ENCODE measurements at regions not wholly inside any gene's neighbourhood (a gene's known extent, or its start where the extent isn't known, plus 50 kb on each side); places are given as distances from the start of the nearest gene placed in this dataset.

- H3K36me3 ChIP-seq (ENCODE audit: insufficient read depth), result no peaks in the 10 kb centered on the region
- Mint-ChIP-seq H3K27me3 (ENCODE audit: insufficient read depth, low read depth, poor library complexity) (no peaks in the 10 kb centered on the region), H3K4me3 (no peak overlapping the region), H3K9me3 (no peaks in the 10 kb centered on the region), H3K36me3 (ENCODE audit: low read depth) (no peaks in the 10 kb centered on the region), H3K4me1 (peaks cover 17% of the 10 kb centered on the region), H3K27ac (no peak overlapping the region)
- no peak overlapping the region for H3K4me2 ChIP-seq
- ATAC-seq (no peak), DNase-seq (ENCODE audit: low spot score) (no peak)
- no peak overlapping the region for H3K4me3 ChIP-seq
- H3K79me2 ChIP-seq (replicated peaks; ENCODE audit: insufficient read depth), result no peaks in the 10 kb centered on the region
- no peaks in the 10 kb centered on the region for H3K27me3 ChIP-seq (ENCODE audit: insufficient read depth)
- no peaks in the 10 kb centered on the region for H4K20me1 ChIP-seq (replicated peaks; ENCODE audit: insufficient read depth)
- H3K27ac ChIP-seq (ENCODE audit: low read depth), result no peak overlapping the region
- H3F3A ChIP-seq (replicated peaks; ENCODE audit: low read depth), result no peaks in the 10 kb centered on the region
- no peak overlapping the region for H2AFZ ChIP-seq
- TF ChIP-seq NANOG (IDR thresholded peaks at IDR 0.05; ENCODE audit: borderline replicate concordance) (no peak), STAT1 (IDR thresholded peaks at IDR 0.05; ENCODE audit: unreplicated experiment) (no peak), ZNF114 (CRISPR knock-in tag; IDR thresholded peaks at IDR 0.05) (no peak), ETS1 (IDR thresholded peaks at IDR 0.05) (no peak)
- H3K9me2 ChIP-seq (ENCODE audit: insufficient read depth), result peaks cover 18% of the 10 kb centered on the region
- peaks cover 10% of the 10 kb centered on the region for H3K4me1 ChIP-seq (ENCODE audit: insufficient read depth)
Observed at GRCh38 chr20:39699166-39699725, 737.1 kb downstream of the DHX35 start.

- peaks cover 10% of the 10 kb centered on the region for H3K4me1 ChIP-seq (ENCODE audit: insufficient read depth)
- H3K27ac Mint-ChIP-seq, result no peak overlapping the region
- H3K27me3 ChIP-seq (ENCODE audit: insufficient read depth), result no peaks in the 10 kb centered on the region
- ATAC-seq (no peak), DNase-seq (ENCODE audit: low spot score) (no peak)
- H3K27ac ChIP-seq (ENCODE audit: low read depth), result no peak overlapping the region
- no peaks in the 10 kb centered on the region for H4K20me1 ChIP-seq (replicated peaks; ENCODE audit: insufficient read depth)
- H3K4me3 ChIP-seq, result no peak overlapping the region
- H2AFZ ChIP-seq, result no peak overlapping the region
- no peaks in the 10 kb centered on the region for H3K79me2 ChIP-seq (replicated peaks; ENCODE audit: insufficient read depth)
- no peaks in the 10 kb centered on the region for H3K27me3 Mint-ChIP-seq (ENCODE audit: insufficient read depth, low read depth, poor library complexity)
- H3K4me1 Mint-ChIP-seq, result peaks cover 17% of the 10 kb centered on the region
- H3K9me2 ChIP-seq (ENCODE audit: insufficient read depth), result peaks cover 18% of the 10 kb centered on the region
- no peaks in the 10 kb centered on the region for H3K36me3 Mint-ChIP-seq (ENCODE audit: low read depth)
- no peaks in the 10 kb centered on the region for H3K9me3 Mint-ChIP-seq
- H3F3A ChIP-seq (replicated peaks; ENCODE audit: low read depth), result no peaks in the 10 kb centered on the region
- H3K4me3 Mint-ChIP-seq, result no peak overlapping the region
- no peak overlapping the region for H3K4me2 ChIP-seq
- no peaks in the 10 kb centered on the region for H3K36me3 ChIP-seq (ENCODE audit: insufficient read depth)
- no peak for TF ChIP-seq JUNB (IDR thresholded peaks at IDR 0.05; ENCODE audit: unreplicated experiment)
- no peak for TF ChIP-seq CREB1 (CRISPR knock-in tag; IDR thresholded peaks at IDR 0.05; ENCODE audit: low read depth)
- no peak for TF ChIP-seq ZNF462 (CRISPR knock-in tag; IDR thresholded peaks at IDR 0.05)
- no peak for TF ChIP-seq STAT1 (IDR thresholded peaks at IDR 0.05; ENCODE audit: unreplicated experiment)
- TF ChIP-seq EZH2phosphoT487 (IDR thresholded peaks at IDR 0.05; ENCODE audit: unreplicated experiment), result no peak
- no peak for TF ChIP-seq ZNF331 (CRISPR knock-in tag; IDR thresholded peaks at IDR 0.05; ENCODE audit: low read depth)
- no peak for TF ChIP-seq CTCF (conservative IDR thresholded peaks at IDR 0.05; ENCODE audit: low read depth in 2 of 2)
Observed at GRCh38 chr20:39698752-39699151, 736.6 kb downstream of the DHX35 start.
